HL-60 (cell line): ENCODE measurements at regions not wholly inside any gene's neighbourhood (a gene's known extent, or its start where the extent isn't known, plus 50 kb on each side); places are given as distances from the start of the nearest gene placed in this dataset.

Source experiments
- GABPA ChIP-seq: IDR thresholded peaks from 2 replicates; pipeline ENCODE4 v1.6.1; 2012; ENCODE audit warnings: low read depth
- REST ChIP-seq: IDR thresholded peaks from 2 replicates; pipeline ENCODE4 v1.6.1; 2012; ENCODE audit warnings: low read depth; ENCODE audit not compliant: insufficient replicate concordance
- TF ChIP-seq, protein P1 (sequence below): IDR thresholded peaks from one replicate; pipeline ENCODE4 v1.5.1; 2011; ENCODE audit warnings: low read length, control low read depth, inconsistent platforms; ENCODE audit not compliant: insufficient read depth

- TF ChIP-seq, protein P1, sequence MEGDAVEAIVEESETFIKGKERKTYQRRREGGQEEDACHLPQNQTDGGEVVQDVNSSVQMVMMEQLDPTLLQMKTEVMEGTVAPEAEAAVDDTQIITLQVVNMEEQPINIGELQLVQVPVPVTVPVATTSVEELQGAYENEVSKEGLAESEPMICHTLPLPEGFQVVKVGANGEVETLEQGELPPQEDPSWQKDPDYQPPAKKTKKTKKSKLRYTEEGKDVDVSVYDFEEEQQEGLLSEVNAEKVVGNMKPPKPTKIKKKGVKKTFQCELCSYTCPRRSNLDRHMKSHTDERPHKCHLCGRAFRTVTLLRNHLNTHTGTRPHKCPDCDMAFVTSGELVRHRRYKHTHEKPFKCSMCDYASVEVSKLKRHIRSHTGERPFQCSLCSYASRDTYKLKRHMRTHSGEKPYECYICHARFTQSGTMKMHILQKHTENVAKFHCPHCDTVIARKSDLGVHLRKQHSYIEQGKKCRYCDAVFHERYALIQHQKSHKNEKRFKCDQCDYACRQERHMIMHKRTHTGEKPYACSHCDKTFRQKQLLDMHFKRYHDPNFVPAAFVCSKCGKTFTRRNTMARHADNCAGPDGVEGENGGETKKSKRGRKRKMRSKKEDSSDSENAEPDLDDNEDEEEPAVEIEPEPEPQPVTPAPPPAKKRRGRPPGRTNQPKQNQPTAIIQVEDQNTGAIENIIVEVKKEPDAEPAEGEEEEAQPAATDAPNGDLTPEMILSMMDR, result no peak
- no peak for TF ChIP-seq GABPA
- TF ChIP-seq REST, result no peak
Observed at GRCh38 chr3:67064105-67064504, 66.0 kb downstream of the KBTBD8 start.
